Upper lobe of left lung (tissue), 6 donors: ENCODE measurements at regions not wholly inside any gene's neighbourhood (a gene's known extent, or its start where the extent isn't known, plus 50 kb on each side); places are given as distances from the start of the nearest gene placed in this dataset.

ENCODE experiments used
- ATAC-seq, 2 donors: fragments of 200-7000 bp; cut with Tn5 transposase; one replicate each; pipeline ENCODE4 v1.9.1; 2022; ENCODE audit warnings: mild to moderate bottlenecking in 2 of 2, moderate library complexity in 2 of 2; ENCODE audit not compliant: low FRiP score in 2 of 2
- DNase-seq, 2 donors: peaks; one replicate each; pipeline ENCODE4 v3.0.0-alpha.2; 2019 to 2020
- H3K27ac ChIP-seq, 4 donors: fragments of 200-600 bp; sonication (generic); one replicate each; pipeline ENCODE4 v1.5.1; 2016 to 2019
- H3K27me3 ChIP-seq, 4 donors: fragments of 200-600 bp; sonication (generic); one replicate each; pipeline ENCODE4 v1.5.1; 2017 to 2019
- H3K36me3 ChIP-seq, 4 donors: fragments of 200-600 bp; sonication (generic); one replicate each; pipeline ENCODE4 v1.5.1; 2016 to 2019
- H3K4me1 ChIP-seq, 4 donors: fragments of 200-600 bp; sonication (generic); one replicate each; pipeline ENCODE4 v1.5.1; 2018 to 2019
- H3K4me3 ChIP-seq, 4 donors: fragments of 200-600 bp; sonication (generic); one replicate each; pipeline ENCODE4 v1.5.1; 2017 to 2019; ENCODE audit warnings: mild to moderate bottlenecking in 2 of 4, moderate library complexity in 1 of 4
- H3K9me3 ChIP-seq, 4 donors: fragments of 200-600 bp; sonication (generic); one replicate each; pipeline ENCODE4 v1.5.1; 2018 to 2019
- EP300 ChIP-seq, 4 donors: sonication (generic); formaldehyde crosslinking; IDR thresholded peaks; one replicate each; pipeline ENCODE4 v1.5.1; 2017; ENCODE audit warnings: antibody characterized with exemption in 4 of 4, control low read depth in 2 of 4
- POLR2A ChIP-seq, 4 donors: fragments of 450-650 bp; IDR thresholded peaks; one replicate each; pipeline ENCODE4 v1.5.1; 2016 to 2017; ENCODE audit warnings: antibody characterized with exemption in 4 of 4, mild to moderate bottlenecking in 2 of 4
- POLR2AphosphoS5 ChIP-seq, 2 donors: sonication (generic); formaldehyde crosslinking; IDR thresholded peaks; one replicate each; pipeline ENCODE4 v1.5.1; 2017; ENCODE audit warnings: antibody characterized with exemption in 2 of 2
- WGBS, 2 donors: methylation state at CpG; one replicate each; pipeline ENCODE4 v1.1.5; 2017 to 2018; 5-methylcytosine and 5-hydroxymethylcytosine counted together
- TF ChIP-seq, protein P1 (sequence below), 6 experiments: fragments of 450-650 bp in 4 of 6; fragments of 200-600 bp in 2 of 6; sonication (generic) in 2 of 6; IDR thresholded peaks; one replicate each; pipeline ENCODE4 v1.5.1; 2016 to 2019; ENCODE audit warnings: antibody characterized with exemption in 6 of 6
- donor health status: DM: no; HTN: no; CAD: no; lungs with moderate emphysema.
- donor health status: DM: no; HTN: yes; CAD: no; lungs with severe emphysema.

DNA sequence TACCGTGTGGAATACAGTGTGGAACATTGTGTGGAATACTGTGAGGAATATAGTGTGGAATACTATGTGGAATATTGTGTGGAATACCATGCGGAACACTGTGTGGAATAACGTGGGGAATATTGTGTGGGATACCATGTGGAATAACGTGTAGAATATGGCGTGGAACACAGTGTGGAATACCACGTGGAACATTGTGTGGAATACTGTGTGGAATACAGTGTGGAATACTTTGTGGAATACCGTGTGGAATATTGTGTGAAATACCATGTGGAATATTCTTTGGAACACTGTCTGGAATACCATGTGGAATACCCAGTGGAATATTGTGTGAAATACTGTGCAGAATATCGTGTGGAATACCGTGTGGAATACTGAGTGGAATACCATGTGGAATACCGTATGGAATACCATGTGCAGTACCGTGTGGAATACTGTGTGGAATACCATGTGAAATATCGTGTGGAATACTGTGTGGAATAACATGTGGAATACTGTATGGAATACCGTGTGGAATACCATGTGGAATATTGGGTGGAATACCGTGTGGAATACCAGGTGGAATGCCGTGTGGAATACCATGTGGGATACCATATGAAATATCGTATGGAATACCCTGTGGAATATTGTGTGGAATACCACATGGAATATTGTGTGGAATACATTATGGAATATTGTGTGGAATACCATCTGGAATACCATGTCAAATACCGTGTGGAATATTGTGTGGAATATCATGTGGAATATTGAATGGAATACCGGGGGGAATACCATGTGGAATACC is 133.1 kb upstream of the CHST15 start:
- Histone ChIP-seq H3K4me3 (no peak overlapping the region), H3K9me3 (peaks cover 0 to 4% (median 0%) of the 10 kb centered on the region in 4 donors), H3K27me3 (no peaks in the 10 kb centered on the region), H3K36me3 (no peaks in the 10 kb centered on the region), H3K4me1 (peaks cover 0 to 4% (median 2%) of the 10 kb centered on the region in 4 donors), H3K27ac (no peak overlapping the region)
- 88 to 89% methylated on average over 18 of the region's 18 CpGs for WGBS, 2 donors
- TF ChIP-seq EP300 (IDR thresholded peaks at IDR 0.05) = no peak
- TF ChIP-seq POLR2AphosphoS5 (IDR thresholded peaks at IDR 0.05) = no peak
- TF ChIP-seq, protein P1, sequence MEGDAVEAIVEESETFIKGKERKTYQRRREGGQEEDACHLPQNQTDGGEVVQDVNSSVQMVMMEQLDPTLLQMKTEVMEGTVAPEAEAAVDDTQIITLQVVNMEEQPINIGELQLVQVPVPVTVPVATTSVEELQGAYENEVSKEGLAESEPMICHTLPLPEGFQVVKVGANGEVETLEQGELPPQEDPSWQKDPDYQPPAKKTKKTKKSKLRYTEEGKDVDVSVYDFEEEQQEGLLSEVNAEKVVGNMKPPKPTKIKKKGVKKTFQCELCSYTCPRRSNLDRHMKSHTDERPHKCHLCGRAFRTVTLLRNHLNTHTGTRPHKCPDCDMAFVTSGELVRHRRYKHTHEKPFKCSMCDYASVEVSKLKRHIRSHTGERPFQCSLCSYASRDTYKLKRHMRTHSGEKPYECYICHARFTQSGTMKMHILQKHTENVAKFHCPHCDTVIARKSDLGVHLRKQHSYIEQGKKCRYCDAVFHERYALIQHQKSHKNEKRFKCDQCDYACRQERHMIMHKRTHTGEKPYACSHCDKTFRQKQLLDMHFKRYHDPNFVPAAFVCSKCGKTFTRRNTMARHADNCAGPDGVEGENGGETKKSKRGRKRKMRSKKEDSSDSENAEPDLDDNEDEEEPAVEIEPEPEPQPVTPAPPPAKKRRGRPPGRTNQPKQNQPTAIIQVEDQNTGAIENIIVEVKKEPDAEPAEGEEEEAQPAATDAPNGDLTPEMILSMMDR (IDR thresholded peaks at IDR 0.05) = no peak
- TF ChIP-seq POLR2A (IDR thresholded peaks at IDR 0.05) = no peak
- DNase-seq (no peak), ATAC-seq (no peak)

DNA sequence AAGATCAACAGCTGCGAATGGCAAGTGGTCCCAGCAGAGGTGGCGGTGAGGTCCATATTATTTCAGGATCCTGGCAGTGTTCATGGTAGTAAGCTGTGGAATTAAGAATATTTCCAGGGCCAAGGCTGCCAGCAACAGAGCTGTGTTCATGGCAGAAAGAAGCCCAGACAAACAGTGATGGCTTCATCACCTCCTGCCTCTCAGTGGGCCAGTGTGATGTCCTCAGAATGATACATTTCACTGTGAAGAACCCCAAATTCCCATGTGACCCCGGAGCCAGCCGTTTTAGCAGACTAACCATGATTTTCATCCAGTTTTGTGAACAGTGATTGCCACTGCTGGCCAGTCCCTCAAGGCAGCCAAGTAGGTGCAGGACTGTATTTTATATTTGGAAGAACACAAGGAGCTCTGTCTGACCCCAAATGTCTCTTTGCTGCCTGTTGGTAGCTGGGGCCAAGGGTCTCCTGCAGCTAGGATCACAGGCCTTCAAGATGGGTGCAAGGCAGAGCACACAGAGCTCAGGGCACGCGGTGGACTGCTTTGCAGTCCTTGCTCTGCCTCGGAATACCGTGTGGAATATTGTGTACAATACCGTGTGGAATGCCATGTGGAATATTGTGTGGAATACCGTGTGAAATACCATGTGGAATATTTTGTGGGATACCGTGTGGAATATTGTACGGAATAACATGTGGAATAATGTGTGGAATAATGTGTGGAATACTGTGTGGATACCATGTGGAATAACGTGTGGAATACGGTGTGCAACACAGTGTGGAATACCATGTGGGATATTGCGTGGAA is 132.3 kb upstream of the CHST15 start:
- TF ChIP-seq EP300 (IDR thresholded peaks at IDR 0.05) = no peak
- TF ChIP-seq POLR2AphosphoS5 (IDR thresholded peaks at IDR 0.05) = no peak
- TF ChIP-seq, protein P1 (IDR thresholded peaks at IDR 0.05) = no peak
- no peak for TF ChIP-seq POLR2A (IDR thresholded peaks at IDR 0.05)
- ATAC-seq (no peak), DNase-seq (no peak)
- Histone ChIP-seq H3K9me3 (peaks cover 0 to 4% (median 0%) of the 10 kb centered on the region in 4 donors), H3K27me3 (no peaks in the 10 kb centered on the region), H3K36me3 (no peaks in the 10 kb centered on the region), H3K4me3 (no peak overlapping the region), H3K4me1 (peaks cover 0 to 12% (median 5%) of the 10 kb centered on the region in 4 donors), H3K27ac (no peak overlapping the region)
- WGBS, 2 donors = 95% methylated on average over 14 to 15 of the region's 15 CpGs

DNA sequence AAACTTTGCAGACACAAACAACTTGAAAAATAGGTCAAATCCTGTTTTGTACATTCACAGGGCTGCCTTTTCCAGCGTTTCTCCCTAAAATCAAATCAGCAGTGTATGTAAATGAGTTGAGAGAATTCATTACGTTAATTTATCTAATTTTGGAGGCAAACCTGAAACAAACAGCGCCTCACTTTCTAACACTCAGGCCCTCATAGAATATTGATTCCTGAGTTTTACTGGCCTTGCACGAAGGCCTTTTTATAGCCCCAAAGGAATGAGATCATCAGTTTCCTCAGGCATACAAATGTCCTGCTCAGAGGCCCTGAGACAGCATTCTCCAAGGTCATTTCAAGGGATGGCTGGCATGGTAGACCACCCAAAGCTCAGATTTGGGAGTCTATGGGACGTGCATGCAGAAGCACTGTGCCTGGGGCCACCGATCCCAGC is 131.7 kb upstream of the CHST15 start:
- ATAC-seq (no peak), DNase-seq (no peak)
- H3K27ac ChIP-seq = no peak overlapping the region
- WGBS, 2 donors = 85 to 92% methylated on average over 4 to 6 of the region's 6 CpGs
- H3K36me3 ChIP-seq = no peaks in the 10 kb centered on the region
- no peak for TF ChIP-seq POLR2A (IDR thresholded peaks at IDR 0.05)
- TF ChIP-seq, protein P1 (IDR thresholded peaks at IDR 0.05) = no peak
- no peak for TF ChIP-seq POLR2AphosphoS5 (IDR thresholded peaks at IDR 0.05)
- peaks cover 0 to 4% (median 0%) of the 10 kb centered on the region in 4 donors for H3K9me3 ChIP-seq
- H3K27me3 ChIP-seq = no peaks in the 10 kb centered on the region
- no peak overlapping the region for H3K4me3 ChIP-seq
- peaks cover 0 to 12% (median 6%) of the 10 kb centered on the region in 4 donors for H3K4me1 ChIP-seq

- no peak overlapping the region for H3K27ac ChIP-seq
- H3K4me3 ChIP-seq = no peak overlapping the region
- no peaks in the 10 kb centered on the region for H3K36me3 ChIP-seq
- peak in 1 of 2 donors; percentile 62 for DNase-seq
- WGBS, 2 donors = 95 to 96% methylated on average over 11 to 18 of the region's 18 CpGs
- no peaks in the 10 kb centered on the region for H3K27me3 ChIP-seq
- ATAC-seq = no peak
- no peak for TF ChIP-seq POLR2A (IDR thresholded peaks at IDR 0.05)
- TF ChIP-seq EP300 (IDR thresholded peaks at IDR 0.05) = no peak
- TF ChIP-seq, protein P1 (IDR thresholded peaks at IDR 0.05) = no peak
- no peak for TF ChIP-seq POLR2AphosphoS5 (IDR thresholded peaks at IDR 0.05)
- H3K4me1 ChIP-seq = peaks cover 0 to 12% (median 6%) of the 10 kb centered on the region in 4 donors
- H3K9me3 ChIP-seq = peaks cover 0 to 4% (median 0%) of the 10 kb centered on the region in 4 donors
These were observed 131.1 kb upstream of the CHST15 start for GRCh38 chr10:124224331-124225028.
